ENCODE measurements at regions not wholly inside any gene's neighbourhood (a gene's known extent, or its start where the extent isn't known, plus 50 kb on each side); places are given as distances from the start of the nearest gene placed in this dataset.
"Not testable (repeated sequence)": the region's sequence is repeated elsewhere in the genome, so short reads cannot be mapped to it uniquely, and the experiment has no call there.

GRCh38 chr11:109680127-109680526 is 258.1 kb downstream of the C11orf87 start:
- DNase-seq (ENCODE audit: low spot score), result no peak

- DNase-seq (ENCODE audit: low spot score), result not testable (repeated sequence)
Measured at GRCh38 chr11:109682788-109683187, 260.8 kb downstream of the C11orf87 start.

GRCh38 chr11:109695696-109696095 is 273.7 kb downstream of the C11orf87 start:
- DNase-seq (ENCODE audit: low spot score), result no peak

GRCh38 chr11:109696191-109696897 is 274.4 kb downstream of the C11orf87 start:
- DNase-seq (ENCODE audit: low spot score), result peak; percentile 12

- DNase-seq (ENCODE audit: low spot score), result peak; percentile 18
Measured at GRCh38 chr11:109697140-109697843, 275.3 kb downstream of the C11orf87 start.

GRCh38 chr11:109698237-109698636 is 276.2 kb downstream of the C11orf87 start:
- DNase-seq (ENCODE audit: low spot score), result no peak

GRCh38 chr11:109704432-109704831 is 282.4 kb downstream of the C11orf87 start:
- DNase-seq (ENCODE audit: low spot score), result no peak

GRCh38 chr11:109706945-109707344 is 285.0 kb downstream of the C11orf87 start:
- no peak for DNase-seq (ENCODE audit: low spot score)

GRCh38 chr11:109707411-109707810 is 285.4 kb downstream of the C11orf87 start:
- DNase-seq (ENCODE audit: low spot score), result no peak

- no peak for DNase-seq (ENCODE audit: low spot score)
Measured at GRCh38 chr11:109708184-109708583, 286.2 kb downstream of the C11orf87 start.

- not testable (repeated sequence) for DNase-seq (ENCODE audit: low spot score)
Measured at GRCh38 chr11:109714444-109714843, 292.5 kb downstream of the C11orf87 start.

GRCh38 chr11:109715424-109715823 is 293.4 kb downstream of the C11orf87 start:
- DNase-seq (ENCODE audit: low spot score), result not testable (repeated sequence)

- no peak for DNase-seq (ENCODE audit: low spot score)
Measured at GRCh38 chr11:109726061-109726460, 304.1 kb downstream of the C11orf87 start.

GRCh38 chr11:109728056-109728455 is 306.1 kb downstream of the C11orf87 start:
- DNase-seq (ENCODE audit: low spot score), result no peak

GRCh38 chr11:109729761-109730160 is 307.8 kb downstream of the C11orf87 start:
- no peak for DNase-seq (ENCODE audit: low spot score)

GRCh38 chr11:109730669-109731068 is 308.7 kb downstream of the C11orf87 start:
- no peak for DNase-seq (ENCODE audit: low spot score)

- DNase-seq (ENCODE audit: low spot score), result no peak
Measured at GRCh38 chr11:109731451-109731850, 309.5 kb downstream of the C11orf87 start.

GRCh38 chr11:109733245-109733644 is 311.3 kb downstream of the C11orf87 start:
- DNase-seq (ENCODE audit: low spot score), result peak; percentile 11

- DNase-seq (ENCODE audit: low spot score), result no peak
Measured at GRCh38 chr11:109734566-109734965, 312.6 kb downstream of the C11orf87 start.

- no peak for DNase-seq (ENCODE audit: low spot score)
Measured at GRCh38 chr11:109735128-109735527, 313.1 kb downstream of the C11orf87 start.

GRCh38 chr11:109739379-109739778 is 317.4 kb downstream of the C11orf87 start:
- no peak for DNase-seq (ENCODE audit: low spot score)

GRCh38 chr11:109745996-109746625 is 324.1 kb downstream of the C11orf87 start:
- DNase-seq (ENCODE audit: low spot score), result no peak

GRCh38 chr11:109747839-109748238 is 325.8 kb downstream of the C11orf87 start:
- DNase-seq (ENCODE audit: low spot score), result no peak

Measured in AG08395 (cell line).